DOHH2 (cell line): ENCODE measurements at regions not wholly inside any gene's neighbourhood (a gene's known extent, or its start where the extent isn't known, plus 50 kb on each side); places are given as distances from the start of the nearest gene placed in this dataset.

ENCODE experiments used
- H3F3A ChIP-seq: fragments of 200-600 bp; sonication (generic), shearing (Covaris generic); 2 replicates; pipeline ENCODE4 v1.6.0; 2016; ENCODE audit warnings: antibody characterized with exemption, mild to moderate bottlenecking; ENCODE audit not compliant: control insufficient read depth, insufficient read depth
- H3K27ac ChIP-seq: fragments of 200-600 bp; sonication (generic); 2 replicates; pipeline ENCODE4 v1.5.1; 2014; ENCODE audit warnings: low read depth, mild to moderate bottlenecking, low read length, moderate library complexity
- H3K27me3 ChIP-seq: fragments of 200-600 bp; sonication (generic); 2 replicates; pipeline ENCODE4 v1.6.1; 2014; ENCODE audit warnings: mild to moderate bottlenecking, low read length, mixed read lengths; ENCODE audit not compliant: control insufficient read depth
- H3K36me3 ChIP-seq: fragments of 200-600 bp; sonication (generic); 2 replicates; pipeline ENCODE4 v1.6.1; 2014; ENCODE audit warnings: mild to moderate bottlenecking, low read length, moderate library complexity, mixed read lengths; ENCODE audit not compliant: control insufficient read depth
- H3K4me1 ChIP-seq: fragments of 200-600 bp; sonication (generic); 2 replicates; pipeline ENCODE4 v1.6.1; 2014; ENCODE audit warnings: mild to moderate bottlenecking, low read length, mixed read lengths; ENCODE audit not compliant: control insufficient read depth
- H3K4me2 ChIP-seq: fragments of 200-600 bp; sonication (generic); 2 replicates; pipeline ENCODE4 v1.6.0; 2014; ENCODE audit warnings: mild to moderate bottlenecking, low read length, moderate library complexity
- H3K4me3 ChIP-seq: fragments of 200-600 bp; sonication (generic); 2 replicates; pipeline ENCODE4 v1.5.1; 2014; ENCODE audit warnings: mild to moderate bottlenecking, low read length, mixed read lengths
- H3K79me2 ChIP-seq: fragments of 200-600 bp; sonication (generic); 2 replicates; pipeline ENCODE4 v1.6.1; 2014; ENCODE audit warnings: mild to moderate bottlenecking, low read length, mixed read lengths; ENCODE audit not compliant: control insufficient read depth
- H3K9me2 ChIP-seq: fragments of 200-600 bp; sonication (generic); replicated peaks from 2 replicates; pipeline ENCODE4 v1.6.1; 2014; ENCODE audit warnings: mild to moderate bottlenecking, low read length, mixed read lengths; ENCODE audit not compliant: control insufficient read depth
- H3K9me3 ChIP-seq: fragments of 200-600 bp; sonication (generic); 2 replicates; pipeline ENCODE4 v1.6.1; 2014; ENCODE audit warnings: antibody characterized with exemption, low read length, mixed read lengths; ENCODE audit not compliant: control insufficient read depth, insufficient read depth
- H4K20me1 ChIP-seq: fragments of 200-600 bp; sonication (generic); 2 replicates; pipeline ENCODE4 v1.6.0; 2014; ENCODE audit warnings: low read depth, mild to moderate bottlenecking, antibody characterized with exemption, low read length, moderate library complexity; ENCODE audit not compliant: control insufficient read depth, insufficient read depth
- EZH2phosphoT487 ChIP-seq: fragments of 200-600 bp; sonication (generic); IDR thresholded peaks from 2 replicates; pipeline ENCODE4 v1.6.1; 2017; ENCODE audit warnings: borderline replicate concordance, mild to moderate bottlenecking, antibody characterized with exemption, low read length, moderate library complexity, mixed read lengths
- TF ChIP-seq, protein P1 (sequence below): fragments of 200-600 bp; sonication (generic); IDR thresholded peaks from one replicate; pipeline ENCODE4 v1.5.1; 2014; ENCODE audit warnings: antibody characterized with exemption, mild to moderate bottlenecking, low read depth, low read length; ENCODE audit not compliant: poor library complexity, severe bottlenecking

GRCh38 chr9:1907465-1907864, 107.7 kb upstream of the SMARCA2 start:
- no peaks in the 10 kb centered on the region for H3K36me3 ChIP-seq
- no peak overlapping the region for H3K27ac ChIP-seq
- no peaks in the 10 kb centered on the region for H3K4me1 ChIP-seq
- H3F3A ChIP-seq, result no peaks in the 10 kb centered on the region
- no peaks in the 10 kb centered on the region for H3K27me3 ChIP-seq
- TF ChIP-seq EZH2phosphoT487, result no peak
- TF ChIP-seq, protein P1, sequence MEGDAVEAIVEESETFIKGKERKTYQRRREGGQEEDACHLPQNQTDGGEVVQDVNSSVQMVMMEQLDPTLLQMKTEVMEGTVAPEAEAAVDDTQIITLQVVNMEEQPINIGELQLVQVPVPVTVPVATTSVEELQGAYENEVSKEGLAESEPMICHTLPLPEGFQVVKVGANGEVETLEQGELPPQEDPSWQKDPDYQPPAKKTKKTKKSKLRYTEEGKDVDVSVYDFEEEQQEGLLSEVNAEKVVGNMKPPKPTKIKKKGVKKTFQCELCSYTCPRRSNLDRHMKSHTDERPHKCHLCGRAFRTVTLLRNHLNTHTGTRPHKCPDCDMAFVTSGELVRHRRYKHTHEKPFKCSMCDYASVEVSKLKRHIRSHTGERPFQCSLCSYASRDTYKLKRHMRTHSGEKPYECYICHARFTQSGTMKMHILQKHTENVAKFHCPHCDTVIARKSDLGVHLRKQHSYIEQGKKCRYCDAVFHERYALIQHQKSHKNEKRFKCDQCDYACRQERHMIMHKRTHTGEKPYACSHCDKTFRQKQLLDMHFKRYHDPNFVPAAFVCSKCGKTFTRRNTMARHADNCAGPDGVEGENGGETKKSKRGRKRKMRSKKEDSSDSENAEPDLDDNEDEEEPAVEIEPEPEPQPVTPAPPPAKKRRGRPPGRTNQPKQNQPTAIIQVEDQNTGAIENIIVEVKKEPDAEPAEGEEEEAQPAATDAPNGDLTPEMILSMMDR, result no peak
- H3K4me3 ChIP-seq, result no peak overlapping the region
- no peaks in the 10 kb centered on the region for H4K20me1 ChIP-seq
- peaks cover 6% of the 10 kb centered on the region; the same call in 1 of the 2 replicates for H3K9me3 ChIP-seq
- H3K4me2 ChIP-seq, result no peak overlapping the region
- H3K79me2 ChIP-seq, result no peaks in the 10 kb centered on the region
- H3K9me2 ChIP-seq, result no peaks in the 10 kb centered on the region

DNA sequence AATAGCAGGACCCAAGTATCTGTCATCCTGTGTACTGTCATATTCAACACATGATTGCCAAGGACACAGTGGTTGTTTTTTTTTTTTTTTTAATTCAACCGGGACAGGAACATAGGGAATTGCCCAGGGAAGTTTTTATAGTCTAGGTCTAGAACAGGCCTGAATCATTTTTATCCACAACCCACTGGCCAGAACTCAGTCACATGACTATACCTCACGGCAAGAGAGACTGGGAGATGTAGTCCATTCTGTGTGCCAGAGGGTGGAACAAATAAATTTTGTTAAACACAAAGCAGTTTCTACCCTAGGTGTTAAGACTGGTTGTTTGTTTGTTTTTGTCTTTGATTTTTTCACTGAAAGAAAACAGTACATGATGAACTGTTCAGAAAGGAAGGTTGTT, 105.8 kb upstream of the SMARCA2 start:
- Histone ChIP-seq H3K4me1 (no peaks in the 10 kb centered on the region), H3K27ac (no peak overlapping the region), H3K9me3 (no peaks in the 10 kb centered on the region), H3K4me2 (no peak overlapping the region), H3K27me3 (no peaks in the 10 kb centered on the region), H3K36me3 (no peaks in the 10 kb centered on the region), H3K79me2 (no peaks in the 10 kb centered on the region), H3K9me2 (no peaks in the 10 kb centered on the region), H3K4me3 (no peak overlapping the region), H3F3A (no peaks in the 10 kb centered on the region), H4K20me1 (no peaks in the 10 kb centered on the region)
- no peak for TF ChIP-seq EZH2phosphoT487
- TF ChIP-seq, protein P1, result no peak

DNA sequence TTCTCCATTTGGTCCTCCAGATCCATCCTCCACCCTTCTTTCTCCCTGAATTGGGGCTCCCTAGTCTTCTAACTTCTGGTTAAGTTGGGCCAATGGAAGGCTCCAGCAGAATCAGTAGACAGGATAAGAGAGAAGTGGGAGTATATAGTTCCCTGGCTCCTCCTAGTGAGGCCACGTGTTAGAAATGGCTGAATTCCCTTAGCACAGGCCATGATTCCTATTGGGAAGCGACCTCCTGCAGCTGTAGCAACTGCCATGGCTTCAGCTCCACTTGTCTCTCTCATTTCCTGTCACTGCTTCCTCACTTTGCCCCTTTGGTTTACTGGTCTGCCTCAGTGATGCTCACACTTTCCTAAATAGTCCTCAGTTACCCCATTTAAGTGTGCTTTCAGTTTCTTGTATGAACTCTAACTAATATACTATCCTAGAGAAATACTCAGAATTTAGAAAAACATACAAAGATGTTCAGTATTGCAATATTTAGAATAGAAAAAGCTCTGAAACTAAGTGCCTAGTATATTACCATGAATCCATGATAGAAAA, 104.8 kb upstream of the SMARCA2 start:
- Histone ChIP-seq H3K79me2 (no peaks in the 10 kb centered on the region), H4K20me1 (no peaks in the 10 kb centered on the region), H3K27me3 (no peaks in the 10 kb centered on the region), H3K4me3 (no peak overlapping the region), H3K4me1 (no peaks in the 10 kb centered on the region), H3K27ac (no peak overlapping the region), H3K36me3 (no peaks in the 10 kb centered on the region), H3F3A (no peaks in the 10 kb centered on the region), H3K9me2 (no peaks in the 10 kb centered on the region), H3K9me3 (no peaks in the 10 kb centered on the region), H3K4me2 (no peak overlapping the region)
- no peak for TF ChIP-seq EZH2phosphoT487

DNA sequence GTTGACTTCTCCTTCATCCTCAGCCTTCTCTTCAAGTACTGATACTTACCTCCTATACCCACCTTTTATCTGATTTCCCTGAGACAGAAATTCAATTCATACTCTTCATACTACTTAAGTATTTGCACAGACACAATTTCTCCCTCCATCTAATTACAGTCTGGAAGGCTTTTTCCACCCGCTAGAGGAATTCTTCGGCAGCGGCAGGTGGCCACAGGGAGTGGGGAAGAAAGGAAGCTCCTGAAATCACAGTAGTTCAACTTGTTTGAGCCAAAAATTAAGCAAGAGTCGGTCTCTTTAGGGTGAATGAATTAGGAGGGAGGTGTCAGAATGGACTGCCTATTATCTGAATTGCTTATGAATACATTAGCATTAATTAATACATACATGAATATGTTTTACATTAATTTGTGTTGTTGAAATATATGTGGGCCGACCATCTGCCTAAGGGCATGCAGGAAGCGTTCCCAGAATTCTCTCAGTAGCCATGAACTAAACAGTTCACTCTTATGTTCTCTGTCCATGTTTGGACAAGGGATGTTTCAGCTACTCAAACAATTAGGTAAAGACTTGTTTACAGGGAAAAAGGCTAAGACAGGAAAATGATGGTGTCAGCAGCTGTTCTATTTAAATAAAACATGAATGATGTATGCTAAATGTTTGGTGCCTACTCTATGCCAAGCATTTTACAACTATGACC, 101.4 kb upstream of the SMARCA2 start:
- H3K27ac ChIP-seq, result no peak overlapping the region
- H3K4me1 ChIP-seq, result no peaks in the 10 kb centered on the region
- H3K4me2 ChIP-seq, result no peak overlapping the region
- H3K4me3 ChIP-seq, result no peak overlapping the region
- H4K20me1 ChIP-seq, result no peaks in the 10 kb centered on the region
- TF ChIP-seq, protein P1, result no peak
- no peaks in the 10 kb centered on the region for H3K9me3 ChIP-seq
- no peaks in the 10 kb centered on the region for H3K36me3 ChIP-seq
- no peaks in the 10 kb centered on the region for H3K9me2 ChIP-seq
- H3K27me3 ChIP-seq, result no peaks in the 10 kb centered on the region
- no peaks in the 10 kb centered on the region for H3K79me2 ChIP-seq
- H3F3A ChIP-seq, result no peaks in the 10 kb centered on the region
